ENCODE measurements at regions not wholly inside any gene's neighbourhood (a gene's known extent, or its start where the extent isn't known, plus 50 kb on each side); places are given as distances from the start of the nearest gene placed in this dataset.

DNA sequence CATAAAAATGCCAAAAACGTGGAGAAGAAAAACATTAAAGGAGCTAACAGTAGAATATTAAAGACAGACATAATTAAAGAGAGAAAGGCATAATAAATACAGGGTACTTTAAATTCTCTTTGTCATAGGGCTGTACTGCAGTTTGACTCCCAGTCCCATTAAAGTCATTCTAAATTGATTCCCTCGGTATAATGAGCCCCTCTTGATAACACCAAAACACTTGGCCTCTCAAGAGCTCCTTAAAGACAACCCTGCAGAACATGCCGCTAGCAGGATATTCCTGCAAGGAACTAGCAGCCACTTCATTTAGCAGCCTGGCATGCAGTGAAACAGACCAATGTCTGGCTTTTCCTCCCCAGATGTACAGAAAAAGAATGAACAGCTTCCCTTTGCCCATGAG, 273.8 kb upstream of the ESRRG start:
- TF ChIP-seq POLR2A (IDR thresholded peaks at IDR 0.05): no peak
- no peak for TF ChIP-seq POLR2AphosphoS5 (IDR thresholded peaks at IDR 0.05)
- TF ChIP-seq, protein P1, sequence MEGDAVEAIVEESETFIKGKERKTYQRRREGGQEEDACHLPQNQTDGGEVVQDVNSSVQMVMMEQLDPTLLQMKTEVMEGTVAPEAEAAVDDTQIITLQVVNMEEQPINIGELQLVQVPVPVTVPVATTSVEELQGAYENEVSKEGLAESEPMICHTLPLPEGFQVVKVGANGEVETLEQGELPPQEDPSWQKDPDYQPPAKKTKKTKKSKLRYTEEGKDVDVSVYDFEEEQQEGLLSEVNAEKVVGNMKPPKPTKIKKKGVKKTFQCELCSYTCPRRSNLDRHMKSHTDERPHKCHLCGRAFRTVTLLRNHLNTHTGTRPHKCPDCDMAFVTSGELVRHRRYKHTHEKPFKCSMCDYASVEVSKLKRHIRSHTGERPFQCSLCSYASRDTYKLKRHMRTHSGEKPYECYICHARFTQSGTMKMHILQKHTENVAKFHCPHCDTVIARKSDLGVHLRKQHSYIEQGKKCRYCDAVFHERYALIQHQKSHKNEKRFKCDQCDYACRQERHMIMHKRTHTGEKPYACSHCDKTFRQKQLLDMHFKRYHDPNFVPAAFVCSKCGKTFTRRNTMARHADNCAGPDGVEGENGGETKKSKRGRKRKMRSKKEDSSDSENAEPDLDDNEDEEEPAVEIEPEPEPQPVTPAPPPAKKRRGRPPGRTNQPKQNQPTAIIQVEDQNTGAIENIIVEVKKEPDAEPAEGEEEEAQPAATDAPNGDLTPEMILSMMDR (IDR thresholded peaks at IDR 0.05): no peak
- no peak for TF ChIP-seq EP300 (IDR thresholded peaks at IDR 0.05)
- Histone ChIP-seq H3K9me3 (no peaks in the 10 kb centered on the region), H3K36me3 (no peaks in the 10 kb centered on the region), H3K27ac (no peak overlapping the region), H3K4me1 (peaks cover 0 to 5% (median 0%) of the 10 kb centered on the region in 4 donors), H3K4me3 (no peak overlapping the region), H3K27me3 (no peaks in the 10 kb centered on the region)
- ATAC-seq (ENCODE audit: low FRiP score in 2 of 2): no peak
- DNase-seq: no peak
- WGBS, 2 donors: 42 to 45% methylated on average over 3 of the region's 3 CpGs

DNA sequence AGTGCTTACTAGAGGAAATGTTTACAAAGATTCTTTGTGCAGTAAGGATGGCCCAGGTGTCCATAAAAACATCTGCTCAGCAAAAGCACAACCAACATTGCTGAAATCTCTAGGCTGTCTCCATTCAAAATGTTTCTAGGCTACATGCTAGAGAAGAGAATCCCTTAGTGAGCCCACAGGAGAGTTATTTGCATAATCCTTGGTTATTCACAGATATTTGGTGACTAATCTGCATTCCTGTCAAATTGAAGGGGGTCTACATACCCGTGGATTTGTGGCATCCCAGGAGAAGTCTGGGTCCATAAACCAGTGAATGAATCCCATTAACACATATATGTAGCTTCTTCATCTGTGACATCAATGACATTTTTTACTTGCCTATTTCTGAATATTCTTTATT, 261.3 kb upstream of the ESRRG start:
- H3K36me3 ChIP-seq: no peaks in the 10 kb centered on the region
- TF ChIP-seq EP300 (IDR thresholded peaks at IDR 0.05) (no peak), POLR2A (IDR thresholded peaks at IDR 0.05) (no peak), POLR2AphosphoS5 (IDR thresholded peaks at IDR 0.05) (no peak)
- TF ChIP-seq, protein P1 (IDR thresholded peaks at IDR 0.05): no peak
- H3K4me1 ChIP-seq: no peaks in the 10 kb centered on the region
- H3K4me3 ChIP-seq: no peak overlapping the region
- H3K9me3 ChIP-seq: no peaks in the 10 kb centered on the region
- DNase-seq (no peak), ATAC-seq (ENCODE audit: low FRiP score in 2 of 2) (no peak)
- 26 to 48% methylated on average over 1 of the region's 1 CpG for WGBS, 2 donors
- H3K27me3 ChIP-seq: no peaks in the 10 kb centered on the region
- no peak overlapping the region for H3K27ac ChIP-seq

DNA sequence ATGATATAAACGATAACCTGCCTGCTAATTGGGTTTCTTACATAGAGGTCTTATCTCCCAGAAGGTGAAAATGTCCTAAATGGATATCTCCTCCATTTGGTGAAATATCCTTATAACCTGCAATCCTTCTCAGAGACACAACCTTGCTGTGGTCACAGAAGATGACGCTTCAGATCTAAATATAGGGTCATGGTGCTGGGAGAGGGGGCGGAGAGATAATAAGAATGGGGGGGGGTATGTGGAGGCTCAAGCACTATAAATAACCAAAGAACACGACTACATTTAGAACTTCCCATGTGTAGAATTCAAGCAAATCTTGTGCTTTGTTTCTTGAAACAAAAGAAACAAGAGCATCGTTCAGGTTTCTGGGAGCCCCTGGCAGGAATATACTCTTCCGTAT, 260.6 kb upstream of the ESRRG start:
- TF ChIP-seq, protein P1 (IDR thresholded peaks at IDR 0.05): no peak
- TF ChIP-seq POLR2AphosphoS5 (IDR thresholded peaks at IDR 0.05) (no peak), POLR2A (IDR thresholded peaks at IDR 0.05) (no peak), EP300 (IDR thresholded peaks at IDR 0.05) (no peak)
- ATAC-seq (ENCODE audit: low FRiP score in 2 of 2) (no peak), DNase-seq (no peak)
- no peaks in the 10 kb centered on the region for H3K27me3 ChIP-seq
- no peak overlapping the region for H3K4me3 ChIP-seq
- no peaks in the 10 kb centered on the region for H3K4me1 ChIP-seq
- H3K9me3 ChIP-seq: no peaks in the 10 kb centered on the region
- 75 to 79% methylated on average over 6 of the region's 6 CpGs for WGBS, 2 donors
- no peak overlapping the region for H3K27ac ChIP-seq
- H3K36me3 ChIP-seq: no peaks in the 10 kb centered on the region

DNA sequence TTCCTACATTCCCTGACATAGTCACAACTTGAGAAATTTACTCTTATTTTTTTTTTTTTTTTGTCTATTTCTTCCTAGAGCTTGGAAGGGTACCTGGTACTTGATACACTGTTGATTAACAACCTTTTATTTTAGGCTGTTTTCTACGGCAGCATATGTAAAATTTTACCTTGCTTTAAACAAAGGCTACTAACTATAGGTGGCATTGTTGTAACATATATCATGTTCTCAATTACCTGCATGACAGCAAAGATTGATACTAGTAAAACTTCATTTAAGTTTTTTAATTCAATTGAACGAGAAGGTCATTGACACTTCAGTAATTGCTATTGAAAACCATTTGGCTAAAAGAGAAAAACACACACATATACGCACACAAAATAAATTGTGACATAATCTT, 238.3 kb upstream of the ESRRG start:
- 36 to 43% methylated on average over 3 of the region's 3 CpGs for WGBS, 2 donors
- Histone ChIP-seq H3K9me3 (no peaks in the 10 kb centered on the region), H3K4me3 (no peak overlapping the region), H3K27ac (no peak overlapping the region), H3K4me1 (no peaks in the 10 kb centered on the region), H3K27me3 (no peaks in the 10 kb centered on the region), H3K36me3 (no peaks in the 10 kb centered on the region)
- TF ChIP-seq EP300 (IDR thresholded peaks at IDR 0.05): no peak
- TF ChIP-seq POLR2AphosphoS5 (IDR thresholded peaks at IDR 0.05): no peak
- TF ChIP-seq, protein P1 (IDR thresholded peaks at IDR 0.05): no peak
- TF ChIP-seq POLR2A (IDR thresholded peaks at IDR 0.05): no peak
- ATAC-seq (ENCODE audit: low FRiP score in 2 of 2): no peak
- no peak for DNase-seq

DNA sequence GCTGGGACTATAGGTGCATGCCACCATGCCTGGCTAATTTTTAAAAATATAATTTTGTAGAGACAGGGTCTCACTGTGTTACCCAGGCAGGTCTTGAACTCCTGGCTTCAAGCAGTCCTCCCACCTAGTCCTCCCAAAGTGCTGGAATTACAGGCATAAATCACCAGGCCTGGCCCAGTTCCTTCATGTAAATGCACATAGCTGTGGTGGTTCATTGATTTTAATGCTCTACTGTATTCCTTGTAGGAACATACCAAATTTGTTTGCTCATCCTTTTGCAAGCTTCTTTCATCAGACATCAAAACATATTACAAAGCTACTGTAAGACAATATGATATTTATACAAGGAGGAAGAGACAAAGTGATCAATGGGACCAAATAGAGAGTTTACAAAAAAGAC, 237.5 kb upstream of the ESRRG start:
- H3K4me3 ChIP-seq: no peak overlapping the region
- no peaks in the 10 kb centered on the region for H3K27me3 ChIP-seq
- DNase-seq (no peak), ATAC-seq (ENCODE audit: low FRiP score in 2 of 2) (no peak)
- H3K9me3 ChIP-seq: no peaks in the 10 kb centered on the region
- no peak overlapping the region for H3K27ac ChIP-seq
- no peak for TF ChIP-seq POLR2AphosphoS5 (IDR thresholded peaks at IDR 0.05)
- TF ChIP-seq POLR2A (IDR thresholded peaks at IDR 0.05): no peak
- TF ChIP-seq, protein P1 (IDR thresholded peaks at IDR 0.05): no peak
- TF ChIP-seq EP300 (IDR thresholded peaks at IDR 0.05): no peak
- H3K4me1 ChIP-seq: no peaks in the 10 kb centered on the region
- no peaks in the 10 kb centered on the region for H3K36me3 ChIP-seq
